HTR-8/SVneo (cell line): ENCODE measurements at regions not wholly inside any gene's neighbourhood (a gene's known extent, or its start where the extent isn't known, plus 50 kb on each side); places are given as distances from the start of the nearest gene placed in this dataset.

Experiments used
- DNase-seq: peaks from one replicate; pipeline ENCODE4 v3.0.0; 2011; ENCODE audit warnings: low spot score, mixed read lengths; ENCODE audit not compliant: insufficient read length
- FAIRE-seq: peaks from 2 replicates; lab custom pipeline; 2011; peaks lifted over from hg19 to GRCh38; lab: Jason Lieb, UNC

DNA sequence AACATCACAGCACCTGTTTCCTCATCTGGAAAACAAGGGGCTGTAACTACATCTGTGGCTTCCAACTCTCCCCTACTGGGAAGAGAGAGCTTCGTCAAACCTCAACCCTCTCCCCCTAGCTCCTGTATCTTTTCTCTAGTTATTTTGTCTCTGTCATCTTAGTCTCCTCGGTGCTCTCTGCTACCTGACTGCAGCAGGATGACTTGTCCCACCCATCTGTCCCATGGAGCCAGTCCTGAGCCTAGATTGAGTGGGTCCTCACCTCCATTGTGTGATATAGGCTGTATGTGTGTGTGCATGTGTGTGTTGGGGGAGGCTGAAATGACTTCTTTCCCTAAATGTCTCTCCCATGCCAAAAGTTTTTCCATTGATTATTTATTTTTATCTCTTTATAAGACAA is 177.3 kb downstream of the EMP1 start:
- FAIRE-seq (no peak), DNase-seq (no peak)

- no peak for FAIRE-seq
- no peak for DNase-seq
These were observed 176.6 kb downstream of the EMP1 start for GRCh38 chr12:13373131-13373530.

- FAIRE-seq = no peak
These were observed 175.9 kb downstream of the EMP1 start for GRCh38 chr12:13372386-13372785.

GRCh38 chr12:13371797-13372196 is 175.3 kb downstream of the EMP1 start:
- FAIRE-seq (no peak), DNase-seq (no peak)

More at GRCh38 chr12:13372386-13372785, 175.9 kb downstream of the EMP1 start:
- no peak for DNase-seq

GRCh38 chr12:13371367-13371766 is 174.8 kb downstream of the EMP1 start:
- FAIRE-seq (no peak), DNase-seq (no peak)

GRCh38 chr12:13369474-13370056 is 173.0 kb downstream of the EMP1 start:
- FAIRE-seq = no peak
- DNase-seq = no peak

DNA sequence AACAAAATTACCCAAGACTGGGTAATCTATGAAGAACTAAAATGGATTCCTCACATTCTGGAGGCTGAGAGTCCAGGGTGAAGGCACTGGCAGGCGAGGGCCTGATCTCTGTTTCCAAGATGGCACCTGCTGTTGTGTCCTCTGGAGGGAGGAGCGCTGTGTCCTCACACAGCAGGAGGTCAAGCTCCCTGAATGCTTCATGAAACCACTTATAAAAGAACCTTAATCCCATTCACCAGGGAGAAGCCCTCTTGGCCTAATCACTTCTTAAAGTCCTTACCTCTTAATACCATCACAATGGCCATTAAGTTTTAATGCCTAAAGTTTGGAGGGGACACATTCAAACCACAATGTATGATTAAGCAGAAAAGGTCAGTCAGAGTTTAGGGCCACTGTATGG is 172.4 kb downstream of the EMP1 start:
- FAIRE-seq = no peak
- DNase-seq = no peak

GRCh38 chr12:13368431-13368830 is 171.9 kb downstream of the EMP1 start:
- DNase-seq (no peak), FAIRE-seq (no peak)

- FAIRE-seq = no peak
- no peak for DNase-seq
These were observed 171.4 kb downstream of the EMP1 start for GRCh38 chr12:13367973-13368372.

DNA sequence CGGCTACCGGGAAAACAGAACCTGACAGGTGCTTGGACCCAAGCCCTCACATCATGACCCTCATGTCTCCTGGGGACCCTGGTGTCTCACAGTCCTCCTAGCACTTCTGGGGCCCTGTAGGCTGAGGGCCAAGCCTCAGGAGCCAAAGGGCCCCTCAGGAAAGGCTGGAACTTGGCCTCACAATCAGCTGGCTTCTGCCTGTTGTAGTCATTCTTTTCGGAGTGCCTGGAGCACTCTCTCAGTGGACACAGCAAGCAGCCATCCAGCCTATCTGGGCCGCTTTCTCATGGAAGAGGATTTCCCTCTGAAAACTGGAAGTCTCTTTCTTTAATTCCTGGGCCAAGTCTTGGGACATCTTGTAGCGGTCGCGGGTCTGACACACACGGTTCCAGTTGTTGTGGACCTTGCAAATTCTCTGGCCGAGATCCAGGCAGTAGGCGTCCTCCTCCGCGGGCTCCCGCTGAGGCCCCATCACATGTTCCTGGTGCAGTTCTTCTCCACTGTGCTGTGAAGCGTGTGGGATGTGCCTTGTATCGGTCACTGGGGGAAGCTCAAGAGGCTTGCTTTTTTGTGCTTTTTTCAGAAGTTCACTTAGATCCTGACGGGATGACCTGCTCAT is 169.3 kb downstream of the EMP1 start:
- DNase-seq (no peak), FAIRE-seq (no peak)

GRCh38 chr12:13362260-13362841 is 165.8 kb downstream of the EMP1 start:
- DNase-seq (peak; percentile 23), FAIRE-seq (no peak)

DNA sequence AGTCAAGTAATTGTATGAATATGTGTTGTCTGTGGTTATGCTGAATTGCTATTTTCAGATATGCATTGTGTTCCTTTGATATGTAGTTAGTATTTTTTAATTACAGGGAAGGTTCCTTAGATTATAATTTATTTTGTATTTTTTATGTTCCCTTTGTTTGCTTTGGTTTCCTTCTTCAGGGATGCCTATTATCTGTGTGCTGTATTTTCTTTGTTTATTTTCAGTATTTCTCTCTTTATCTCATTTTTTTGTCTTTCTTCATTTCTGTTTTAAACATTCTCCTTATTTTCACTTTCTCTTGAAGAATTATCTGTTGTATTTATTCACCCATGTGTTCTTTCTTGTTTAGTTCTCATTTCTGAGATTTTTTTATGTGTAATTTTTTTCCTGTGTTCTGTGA is 163.1 kb downstream of the EMP1 start:
- FAIRE-seq = no peak
- DNase-seq = no peak

DNA sequence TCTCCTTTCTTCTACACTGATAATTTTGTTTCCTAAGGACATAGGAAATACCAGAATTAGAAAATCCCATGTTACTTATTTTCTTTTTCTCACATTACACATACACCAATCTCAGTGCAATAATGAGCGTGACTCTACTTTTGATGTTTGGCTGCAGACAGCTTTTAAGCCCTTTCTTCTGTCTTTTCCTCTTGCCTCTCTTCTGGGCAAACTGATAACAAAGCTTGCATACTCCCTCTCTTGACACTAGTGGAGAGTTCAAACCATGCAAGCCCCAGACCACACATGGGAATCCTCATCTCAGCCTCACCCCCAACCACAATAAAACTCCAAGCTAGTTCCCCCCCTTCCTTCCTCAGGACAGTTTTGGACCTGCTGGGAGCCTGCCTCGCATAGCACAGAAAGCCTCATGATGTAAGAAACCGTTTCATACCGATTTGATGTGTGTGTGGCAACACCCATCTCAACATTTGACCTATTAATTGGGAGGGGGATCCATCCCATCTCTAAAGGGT is 161.9 kb downstream of the EMP1 start:
- no peak for FAIRE-seq
- DNase-seq = no peak

- FAIRE-seq = no peak
- DNase-seq = no peak
These were observed 154.4 kb downstream of the EMP1 start for GRCh38 chr12:13350946-13351345.

DNA sequence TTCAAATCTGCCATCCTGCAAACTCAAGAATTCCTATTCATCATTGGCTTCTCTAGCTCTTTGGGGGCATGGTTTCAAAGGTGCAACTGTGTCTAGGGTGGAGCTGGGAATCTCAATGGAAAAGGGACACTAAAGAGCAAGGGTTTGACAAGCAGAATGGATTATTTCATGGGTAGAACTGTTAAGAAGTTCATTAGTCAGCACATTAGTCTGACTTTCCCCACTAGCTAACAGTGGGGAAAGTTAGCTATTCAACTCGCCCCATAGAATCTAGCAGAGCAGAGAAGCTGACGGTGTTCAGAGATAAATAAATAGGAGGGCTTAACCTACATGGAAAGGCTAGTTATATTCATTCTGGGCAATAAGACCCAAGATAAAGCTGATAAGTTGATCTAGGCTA is 153.9 kb downstream of the EMP1 start:
- DNase-seq = no peak
- FAIRE-seq = no peak

- FAIRE-seq (no peak), DNase-seq (no peak)
These were observed 151.9 kb downstream of the EMP1 start for GRCh38 chr12:13348464-13348863.

- FAIRE-seq = no peak
- peak; percentile 1 for DNase-seq
These were observed 150.9 kb downstream of the EMP1 start for GRCh38 chr12:13347241-13348043.

DNA sequence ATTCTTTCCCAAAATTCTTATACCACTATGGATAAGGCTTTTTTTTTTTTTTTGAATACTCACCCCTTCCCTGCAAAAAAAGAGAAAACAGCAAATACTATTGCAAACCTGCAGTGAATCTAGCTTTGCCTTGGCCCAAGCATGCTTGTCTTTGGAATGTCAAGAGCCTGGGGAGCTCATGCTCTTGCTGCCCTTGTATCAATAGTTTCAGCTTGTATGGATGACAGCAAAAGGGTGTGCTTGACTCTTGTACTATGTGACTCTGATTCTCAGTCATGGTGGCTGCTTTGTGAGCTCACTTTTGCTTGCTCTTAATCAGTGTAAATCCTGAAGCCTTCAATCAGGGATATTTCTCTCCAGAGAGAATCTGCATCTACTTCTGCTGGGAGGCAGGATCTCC is 149.2 kb downstream of the EMP1 start:
- no peak for FAIRE-seq
- no peak for DNase-seq

- DNase-seq (no peak), FAIRE-seq (no peak)
These were observed 146.8 kb downstream of the EMP1 start for GRCh38 chr12:13343375-13343774.

DNA sequence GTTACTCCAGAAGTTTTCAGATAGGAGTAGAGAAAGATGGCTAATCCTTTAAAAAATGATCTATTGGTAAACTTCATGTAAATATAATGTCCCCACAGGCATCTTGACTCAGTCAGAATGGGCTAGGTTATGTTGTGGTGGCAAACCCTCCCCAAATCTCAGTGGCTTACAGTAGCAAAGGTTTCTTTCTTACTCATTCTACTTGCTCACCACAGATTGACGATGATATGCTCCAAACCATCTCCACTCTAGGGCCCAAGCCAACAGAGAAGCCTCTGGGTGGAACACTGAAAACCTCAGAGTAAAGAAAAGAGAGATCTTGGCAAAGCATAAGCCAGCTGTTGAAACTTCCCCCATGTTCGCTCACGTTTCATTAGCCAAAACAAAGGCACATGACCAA is 146.4 kb downstream of the EMP1 start:
- DNase-seq = no peak
- no peak for FAIRE-seq

DNA sequence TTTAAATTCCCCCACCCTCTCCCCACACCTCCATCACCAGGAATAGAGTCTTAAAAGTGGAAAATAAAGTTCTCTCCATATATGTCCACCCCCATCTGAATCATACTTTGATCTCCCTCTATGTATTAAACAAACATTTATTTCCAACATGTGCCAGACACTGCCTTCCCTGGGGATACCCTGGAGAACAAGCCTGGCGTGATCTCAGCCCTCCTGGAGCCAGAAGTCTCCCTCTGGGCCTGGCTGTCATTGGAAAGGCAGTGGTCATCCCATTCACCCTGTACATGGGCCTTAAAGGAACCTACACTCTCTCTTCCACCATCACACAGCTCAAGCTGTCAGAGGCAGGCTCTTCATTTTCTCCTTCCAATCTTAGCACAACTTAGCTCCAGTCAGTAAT is 143.6 kb downstream of the EMP1 start:
- no peak for FAIRE-seq

More for the DNA sequence above, 143.6 kb downstream of the EMP1 start:
- DNase-seq = no peak
